ENCODE measurements at regions not wholly inside any gene's neighbourhood (a gene's known extent, or its start where the extent isn't known, plus 50 kb on each side); places are given as distances from the start of the nearest gene placed in this dataset.

GRCh38 chr5:61732796-61733195, 400.7 kb downstream of the ZSWIM6 start:
- no peak for TF ChIP-seq POLR2AphosphoS5 (IDR thresholded peaks at IDR 0.05; ENCODE audit: insufficient read depth in 1 of 2, low read depth in 1 of 2)
- TF ChIP-seq, protein P1, sequence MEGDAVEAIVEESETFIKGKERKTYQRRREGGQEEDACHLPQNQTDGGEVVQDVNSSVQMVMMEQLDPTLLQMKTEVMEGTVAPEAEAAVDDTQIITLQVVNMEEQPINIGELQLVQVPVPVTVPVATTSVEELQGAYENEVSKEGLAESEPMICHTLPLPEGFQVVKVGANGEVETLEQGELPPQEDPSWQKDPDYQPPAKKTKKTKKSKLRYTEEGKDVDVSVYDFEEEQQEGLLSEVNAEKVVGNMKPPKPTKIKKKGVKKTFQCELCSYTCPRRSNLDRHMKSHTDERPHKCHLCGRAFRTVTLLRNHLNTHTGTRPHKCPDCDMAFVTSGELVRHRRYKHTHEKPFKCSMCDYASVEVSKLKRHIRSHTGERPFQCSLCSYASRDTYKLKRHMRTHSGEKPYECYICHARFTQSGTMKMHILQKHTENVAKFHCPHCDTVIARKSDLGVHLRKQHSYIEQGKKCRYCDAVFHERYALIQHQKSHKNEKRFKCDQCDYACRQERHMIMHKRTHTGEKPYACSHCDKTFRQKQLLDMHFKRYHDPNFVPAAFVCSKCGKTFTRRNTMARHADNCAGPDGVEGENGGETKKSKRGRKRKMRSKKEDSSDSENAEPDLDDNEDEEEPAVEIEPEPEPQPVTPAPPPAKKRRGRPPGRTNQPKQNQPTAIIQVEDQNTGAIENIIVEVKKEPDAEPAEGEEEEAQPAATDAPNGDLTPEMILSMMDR (IDR thresholded peaks at IDR 0.05) = no peak
- TF ChIP-seq POLR2A (IDR thresholded peaks at IDR 0.05) = no peak

Measured in vagina (tissue), 2 donors.